HepG2 (cell line): ENCODE measurements at regions not wholly inside any gene's neighbourhood (a gene's known extent, or its start where the extent isn't known, plus 50 kb on each side); places are given as distances from the start of the nearest gene placed in this dataset.

Source experiments
- CTCF ChIP-seq: sonication (generic); formaldehyde crosslinking; IDR thresholded peaks from 2 replicates; pipeline ENCODE4 v1.5.0; 2020; ENCODE audit warnings: mild to moderate bottlenecking, missing genetic modification reagents, moderate library complexity
- MEIS1 ChIP-seq: sonication (generic); formaldehyde crosslinking; IDR thresholded peaks from 2 replicates; pipeline ENCODE4 v1.9.0; 2021; ENCODE audit warnings: mild to moderate bottlenecking, missing genetic modification reagents, moderate library complexity, borderline replicate concordance
- PHF20 ChIP-seq: sonication (generic); formaldehyde crosslinking; IDR thresholded peaks from 2 replicates; pipeline ENCODE4 v1.5.0; 2020; ENCODE audit warnings: mild to moderate bottlenecking, missing genetic modification reagents
- SMC3 ChIP-seq: IDR thresholded peaks from 2 replicates; pipeline ENCODE4 v1.6.1; 2011; ENCODE audit warnings: low read length, improper control_type of control experiment
- SNAPC2 ChIP-seq: sonication (generic); formaldehyde crosslinking; IDR thresholded peaks from 2 replicates; pipeline ENCODE4 v1.8.1; 2022; ENCODE audit warnings: mild to moderate bottlenecking, missing genetic modification reagents
- SP1 ChIP-seq, 2 experiments: fragments of 450-650 bp in 1 of 2; sonication (generic) in 1 of 2; formaldehyde crosslinking in 1 of 2; IDR thresholded peaks; 2 replicates each; pipeline versions ENCODE4 v1.4.0 to v1.6.1; 2016 to 2020; ENCODE audit warnings: missing genetic modification reagents in 1 of 2
- STAT5B ChIP-seq: sonication (generic); formaldehyde crosslinking; IDR thresholded peaks from 2 replicates; pipeline ENCODE4 v1.4.0; 2020; ENCODE audit warnings: missing genetic modification reagents
- U2AF1 ChIP-seq: fragments of 200-400 bp; formaldehyde crosslinking; optimal IDR thresholded peaks from 2 replicates; pipeline ENCODE3; 2017; ENCODE audit warnings: mild to moderate bottlenecking, low read depth, low read length
- ZNF225 ChIP-seq: sonication (generic); formaldehyde crosslinking; IDR thresholded peaks from 2 replicates; pipeline ENCODE4 v1.4.0; 2020; ENCODE audit warnings: mild to moderate bottlenecking, missing genetic modification reagents
- ZNF264 ChIP-seq: sonication (generic); formaldehyde crosslinking; IDR thresholded peaks from 2 replicates; pipeline ENCODE4 v1.4.0; 2020; ENCODE audit warnings: missing genetic modification reagents
- ZNF317 ChIP-seq: sonication (generic); formaldehyde crosslinking; IDR thresholded peaks from 2 replicates; pipeline ENCODE4 v1.5.0; 2020; ENCODE audit warnings: mild to moderate bottlenecking, missing genetic modification reagents
- ZZZ3 ChIP-seq: sonication (generic); formaldehyde crosslinking; IDR thresholded peaks from 2 replicates; pipeline ENCODE4 v1.4.0; 2020; ENCODE audit warnings: missing genetic modification reagents, mild to moderate bottlenecking, borderline replicate concordance
- TF ChIP-seq, protein P1 (sequence below): IDR thresholded peaks from 2 replicates; pipeline ENCODE4 v1.6.1; 2016; ENCODE audit warnings: low read depth, control low read depth

- TF ChIP-seq U2AF1 (no peak), ZNF225 (CRISPR knock-in tag) (no peak), ZNF264 (no peak), MEIS1 (CRISPR knock-in tag) (no peak), ZZZ3 (CRISPR knock-in tag) (no peak), PHF20 (CRISPR knock-in tag) (no peak), SP1 (IDR thresholded peaks at IDR 0.05) (no peak), SP1 (CRISPR knock-in tag; IDR thresholded peaks at IDR 0.05) (no peak), SNAPC2 (CRISPR knock-in tag) (no peak), STAT5B (CRISPR knock-in tag) (no peak), CTCF (no peak), ZNF317 (no peak), SMC3 (no peak)
- TF ChIP-seq, protein P1, sequence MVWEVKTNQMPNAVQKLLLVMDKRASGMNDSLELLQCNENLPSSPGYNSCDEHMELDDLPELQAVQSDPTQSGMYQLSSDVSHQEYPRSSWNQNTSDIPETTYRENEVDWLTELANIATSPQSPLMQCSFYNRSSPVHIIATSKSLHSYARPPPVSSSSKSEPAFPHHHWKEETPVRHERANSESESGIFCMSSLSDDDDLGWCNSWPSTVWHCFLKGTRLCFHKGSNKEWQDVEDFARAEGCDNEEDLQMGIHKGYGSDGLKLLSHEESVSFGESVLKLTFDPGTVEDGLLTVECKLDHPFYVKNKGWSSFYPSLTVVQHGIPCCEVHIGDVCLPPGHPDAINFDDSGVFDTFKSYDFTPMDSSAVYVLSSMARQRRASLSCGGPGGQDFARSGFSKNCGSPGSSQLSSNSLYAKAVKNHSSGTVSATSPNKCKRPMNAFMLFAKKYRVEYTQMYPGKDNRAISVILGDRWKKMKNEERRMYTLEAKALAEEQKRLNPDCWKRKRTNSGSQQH: no peak
Measured at GRCh38 chr6:168188369-168189199, 109.6 kb upstream of the FRMD1 start.
